ENCODE measurements at regions not wholly inside any gene's neighbourhood (a gene's known extent, or its start where the extent isn't known, plus 50 kb on each side); places are given as distances from the start of the nearest gene placed in this dataset.

DNA sequence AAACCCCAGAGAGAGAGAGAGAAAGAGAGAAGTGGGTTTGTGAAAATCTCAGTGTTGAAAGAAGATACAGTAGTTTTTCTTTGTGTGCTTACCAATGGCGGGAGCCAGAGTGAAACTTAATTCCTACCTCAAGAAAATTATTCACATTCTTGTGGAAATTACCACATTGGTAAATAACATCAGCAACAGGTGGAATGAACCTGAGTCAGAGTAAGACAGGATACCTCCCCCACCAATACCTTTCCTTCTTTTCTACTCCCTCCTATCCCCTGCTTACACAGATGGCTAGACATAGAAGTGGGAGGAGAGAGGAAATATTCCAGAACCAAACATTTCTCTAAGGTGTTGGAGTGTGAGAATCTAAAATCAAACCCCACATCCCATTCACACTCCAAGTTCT, 793.9 kb downstream of the SORCS3 start:
- TF ChIP-seq POLR2A (IDR thresholded peaks at IDR 0.05), result no peak
- TF ChIP-seq, protein P1, sequence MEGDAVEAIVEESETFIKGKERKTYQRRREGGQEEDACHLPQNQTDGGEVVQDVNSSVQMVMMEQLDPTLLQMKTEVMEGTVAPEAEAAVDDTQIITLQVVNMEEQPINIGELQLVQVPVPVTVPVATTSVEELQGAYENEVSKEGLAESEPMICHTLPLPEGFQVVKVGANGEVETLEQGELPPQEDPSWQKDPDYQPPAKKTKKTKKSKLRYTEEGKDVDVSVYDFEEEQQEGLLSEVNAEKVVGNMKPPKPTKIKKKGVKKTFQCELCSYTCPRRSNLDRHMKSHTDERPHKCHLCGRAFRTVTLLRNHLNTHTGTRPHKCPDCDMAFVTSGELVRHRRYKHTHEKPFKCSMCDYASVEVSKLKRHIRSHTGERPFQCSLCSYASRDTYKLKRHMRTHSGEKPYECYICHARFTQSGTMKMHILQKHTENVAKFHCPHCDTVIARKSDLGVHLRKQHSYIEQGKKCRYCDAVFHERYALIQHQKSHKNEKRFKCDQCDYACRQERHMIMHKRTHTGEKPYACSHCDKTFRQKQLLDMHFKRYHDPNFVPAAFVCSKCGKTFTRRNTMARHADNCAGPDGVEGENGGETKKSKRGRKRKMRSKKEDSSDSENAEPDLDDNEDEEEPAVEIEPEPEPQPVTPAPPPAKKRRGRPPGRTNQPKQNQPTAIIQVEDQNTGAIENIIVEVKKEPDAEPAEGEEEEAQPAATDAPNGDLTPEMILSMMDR (IDR thresholded peaks at IDR 0.05), result no peak

All from lower leg skin (tissue), 3 donors.